ENCODE measurements at regions not wholly inside any gene's neighbourhood (a gene's known extent, or its start where the extent isn't known, plus 50 kb on each side); places are given as distances from the start of the nearest gene placed in this dataset.

GRCh38 chr3:18069568-18069967, 327.1 kb upstream of the TBC1D5 start:
- TF ChIP-seq GABPA (IDR thresholded peaks at IDR 0.05; ENCODE audit: low read depth) (no peak), POLR2AphosphoS5 (IDR thresholded peaks at IDR 0.05; ENCODE audit: low read depth) (no peak), CTCF (IDR thresholded peaks at IDR 0.05; ENCODE audit: insufficient read depth, low read length) (no peak), REST (IDR thresholded peaks at IDR 0.05; ENCODE audit: insufficient replicate concordance, low read depth) (no peak), SPI1 (IDR thresholded peaks at IDR 0.05; ENCODE audit: borderline replicate concordance, low read depth) (no peak)

Data from HL-60 (cell line).